Duodenal mucosa (tissue), 2 donors: ENCODE measurements at regions not wholly inside any gene's neighbourhood (a gene's known extent, or its start where the extent isn't known, plus 50 kb on each side); places are given as distances from the start of the nearest gene placed in this dataset.

ENCODE experiments used
- H3K27ac ChIP-seq: one replicate; pipeline ENCODE4 v1.7.0; 2013; ENCODE audit warnings: low read depth, low read length
- H3K27me3 ChIP-seq, 2 donors: one replicate each; pipeline ENCODE4 v1.7.0; 2013; ENCODE audit warnings: low read length in 2 of 2, control low read depth in 1 of 2; ENCODE audit not compliant: insufficient read depth in 2 of 2, control insufficient read depth in 1 of 2
- H3K36me3 ChIP-seq, 2 donors: one replicate each; pipeline ENCODE4 v1.7.0; 2013; ENCODE audit warnings: low read length in 2 of 2, control low read depth in 1 of 2; ENCODE audit not compliant: insufficient read depth in 2 of 2, control insufficient read depth in 1 of 2
- H3K4me1 ChIP-seq, 2 donors: one replicate each; pipeline ENCODE4 v1.7.0; 2013; ENCODE audit warnings: low read length in 2 of 2, control low read depth in 1 of 2; ENCODE audit not compliant: insufficient read depth in 2 of 2, control insufficient read depth in 1 of 2
- H3K4me3 ChIP-seq, 2 donors: one replicate each; pipeline ENCODE4 v1.7.0; 2013; ENCODE audit warnings: low read length in 2 of 2, low read depth in 1 of 2
- H3K9ac ChIP-seq, 2 donors: one replicate each; pipeline ENCODE4 v1.7.0; 2013; ENCODE audit warnings: low read length in 2 of 2, low read depth in 1 of 2
- H3K9me3 ChIP-seq, 2 donors: one replicate each; pipeline ENCODE4 v1.7.0; 2013; ENCODE audit warnings: low read length in 2 of 2, control low read depth in 1 of 2; ENCODE audit not compliant: control insufficient read depth in 1 of 2

DNA sequence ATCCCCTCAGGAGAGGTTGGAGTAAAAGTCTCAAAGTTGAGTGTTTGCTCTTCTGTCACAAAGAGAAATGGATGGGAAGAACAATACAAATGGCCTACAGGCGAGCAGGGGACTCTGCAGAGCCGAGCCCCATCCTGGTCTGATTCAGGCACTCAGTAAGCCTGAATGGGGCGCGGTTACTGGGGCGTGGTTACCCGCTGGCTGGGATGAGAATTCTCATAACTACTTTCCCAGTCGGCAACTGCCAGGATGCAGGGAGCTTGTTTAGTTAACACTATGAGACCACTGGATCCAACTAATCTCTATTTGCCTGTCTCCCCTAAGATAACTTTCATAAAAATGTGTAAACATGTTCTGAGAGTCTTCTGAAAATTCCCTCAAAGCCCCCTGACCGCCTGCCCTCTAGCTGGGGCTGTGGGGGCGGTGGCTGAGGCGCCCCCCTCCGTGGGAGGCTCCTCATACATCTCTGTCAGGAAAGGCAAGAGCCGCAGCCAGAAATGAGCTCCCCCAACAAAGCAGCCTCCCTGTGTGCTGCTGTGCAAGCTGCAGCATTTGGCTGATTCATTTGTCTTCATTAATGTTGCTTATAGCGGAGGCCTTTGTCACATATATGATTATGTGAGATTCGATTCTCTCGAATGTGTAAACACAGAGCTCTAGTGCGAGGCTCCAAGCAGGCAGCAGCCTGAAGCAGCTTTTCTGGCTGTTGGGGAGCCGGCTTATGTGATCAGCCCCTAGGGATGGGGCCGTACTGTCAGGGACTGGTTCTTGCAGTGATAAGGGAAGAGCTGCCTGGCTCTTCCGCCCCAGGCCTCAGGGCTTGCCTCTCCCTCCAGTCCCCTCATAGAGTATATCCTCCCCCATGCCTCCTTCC lies 126.1 kb upstream of the ARHGAP5 start:
- no peaks in the 10 kb centered on the region for H3K9me3 ChIP-seq
- peaks cover 13 to 19% of the 10 kb centered on the region in 2 donors for H3K4me1 ChIP-seq
- no peak overlapping the region for H3K27ac ChIP-seq
- H3K27me3 ChIP-seq: no peaks in the 10 kb centered on the region
- H3K9ac ChIP-seq: no peak overlapping the region
- H3K36me3 ChIP-seq: no peaks in the 10 kb centered on the region
- no peak overlapping the region for H3K4me3 ChIP-seq

- H3K4me1 ChIP-seq: peaks cover 9 to 14% of the 10 kb centered on the region in 2 donors
- H3K27ac ChIP-seq: no peak overlapping the region
- no peak overlapping the region for H3K4me3 ChIP-seq
- H3K27me3 ChIP-seq: no peaks in the 10 kb centered on the region
- no peaks in the 10 kb centered on the region for H3K36me3 ChIP-seq
- H3K9ac ChIP-seq: no peak overlapping the region
- no peaks in the 10 kb centered on the region for H3K9me3 ChIP-seq
Measured at GRCh38 chr14:31951638-31951964, 125.5 kb upstream of the ARHGAP5 start.

GRCh38 chr14:31952573-31952972 lies 124.5 kb upstream of the ARHGAP5 start:
- Histone ChIP-seq H3K9ac (no peak overlapping the region), H3K4me1 (peaks cover 9 to 14% of the 10 kb centered on the region in 2 donors), H3K27me3 (no peaks in the 10 kb centered on the region), H3K36me3 (no peaks in the 10 kb centered on the region), H3K9me3 (no peaks in the 10 kb centered on the region), H3K4me3 (no peak overlapping the region), H3K27ac (no peak overlapping the region)

DNA sequence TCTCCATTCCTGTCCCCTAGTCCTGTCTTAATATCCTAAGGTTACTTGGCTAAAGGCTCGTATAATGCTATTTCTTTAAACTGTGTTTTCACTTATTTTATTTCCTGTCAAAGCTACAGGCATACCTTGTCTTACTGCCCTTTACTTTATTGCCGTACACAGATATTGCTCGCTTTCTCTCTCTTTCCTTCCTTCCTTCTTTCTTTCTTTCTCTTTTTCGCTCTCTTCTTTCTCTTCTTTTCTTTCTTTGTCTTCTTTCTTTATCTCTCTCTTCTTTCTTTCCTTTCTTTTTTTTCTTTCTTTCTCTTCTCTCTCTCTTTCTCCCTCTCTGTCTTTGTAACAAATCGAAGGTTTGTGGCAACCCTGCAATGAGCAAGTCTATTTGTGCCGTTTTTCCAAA lies 123.9 kb upstream of the ARHGAP5 start:
- H3K9ac ChIP-seq: no peak overlapping the region
- H3K9me3 ChIP-seq: no peaks in the 10 kb centered on the region
- H3K36me3 ChIP-seq: no peaks in the 10 kb centered on the region
- H3K27ac ChIP-seq: no peak overlapping the region
- H3K4me3 ChIP-seq: no peak overlapping the region
- peaks cover 9 to 14% of the 10 kb centered on the region in 2 donors for H3K4me1 ChIP-seq
- H3K27me3 ChIP-seq: no peaks in the 10 kb centered on the region

DNA sequence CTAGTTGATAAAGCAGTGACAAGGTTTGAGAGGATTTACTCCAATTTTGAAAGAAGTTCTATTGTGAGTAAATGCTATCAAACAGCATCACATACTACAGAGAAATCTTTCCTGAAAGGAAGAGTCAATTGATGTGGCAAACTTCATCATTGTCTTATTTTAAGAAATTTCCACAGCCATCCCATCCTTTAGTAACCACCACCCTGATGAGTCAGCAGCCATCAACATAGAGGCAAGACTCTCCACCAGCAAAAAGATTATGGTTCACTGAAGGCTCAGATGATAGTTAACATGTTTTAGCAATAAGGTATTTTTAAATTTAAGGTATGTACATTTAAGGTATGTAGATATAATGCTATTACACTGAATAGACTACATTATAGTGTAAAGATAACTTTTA lies 122.1 kb upstream of the ARHGAP5 start:
- Histone ChIP-seq H3K4me3 (no peak overlapping the region), H3K36me3 (no peaks in the 10 kb centered on the region), H3K9ac (no peak overlapping the region), H3K9me3 (no peaks in the 10 kb centered on the region), H3K27me3 (no peaks in the 10 kb centered on the region), H3K27ac (no peak overlapping the region), H3K4me1 (peaks cover 9 to 14% of the 10 kb centered on the region in 2 donors)

- H3K27me3 ChIP-seq: no peaks in the 10 kb centered on the region
- H3K9ac ChIP-seq: no peak overlapping the region
- no peaks in the 10 kb centered on the region for H3K9me3 ChIP-seq
- no peaks in the 10 kb centered on the region for H3K36me3 ChIP-seq
- H3K4me1 ChIP-seq: peaks cover 5 to 6% of the 10 kb centered on the region in 2 donors
- no peak overlapping the region for H3K4me3 ChIP-seq
- no peak overlapping the region for H3K27ac ChIP-seq
Measured at GRCh38 chr14:31955936-31956579, 121.0 kb upstream of the ARHGAP5 start.

DNA sequence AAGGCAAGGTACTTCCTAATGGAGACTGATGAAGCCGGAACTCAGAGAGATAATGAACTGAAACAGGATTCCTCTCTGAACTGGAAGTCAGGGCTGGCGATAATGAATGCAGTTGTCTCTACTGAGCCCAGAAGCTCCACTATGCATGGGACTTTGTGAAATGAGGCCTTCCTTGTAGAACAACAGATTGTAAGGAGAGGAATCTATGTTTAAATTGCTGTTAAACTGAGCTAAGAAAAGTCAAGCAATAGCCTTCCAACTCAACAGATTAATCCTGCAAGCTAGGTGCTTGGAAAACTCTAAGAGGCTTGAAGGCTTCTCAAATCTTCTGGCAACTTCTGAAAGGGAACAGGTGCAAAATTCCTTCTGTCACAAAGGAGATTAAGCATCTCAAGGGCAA lies 119.5 kb upstream of the ARHGAP5 start:
- Histone ChIP-seq H3K4me3 (no peak overlapping the region), H3K4me1 (no peaks in the 10 kb centered on the region), H3K36me3 (no peaks in the 10 kb centered on the region), H3K27ac (no peak overlapping the region), H3K9ac (no peak overlapping the region), H3K27me3 (no peaks in the 10 kb centered on the region), H3K9me3 (no peaks in the 10 kb centered on the region)

- Histone ChIP-seq H3K9me3 (no peaks in the 10 kb centered on the region), H3K4me1 (peaks cover 2% of the 10 kb centered on the region in 2 donors), H3K9ac (no peak overlapping the region), H3K27me3 (no peaks in the 10 kb centered on the region), H3K4me3 (no peak overlapping the region), H3K36me3 (no peaks in the 10 kb centered on the region), H3K27ac (no peak overlapping the region)
Measured at GRCh38 chr14:31960039-31960438, 117.1 kb upstream of the ARHGAP5 start.

DNA sequence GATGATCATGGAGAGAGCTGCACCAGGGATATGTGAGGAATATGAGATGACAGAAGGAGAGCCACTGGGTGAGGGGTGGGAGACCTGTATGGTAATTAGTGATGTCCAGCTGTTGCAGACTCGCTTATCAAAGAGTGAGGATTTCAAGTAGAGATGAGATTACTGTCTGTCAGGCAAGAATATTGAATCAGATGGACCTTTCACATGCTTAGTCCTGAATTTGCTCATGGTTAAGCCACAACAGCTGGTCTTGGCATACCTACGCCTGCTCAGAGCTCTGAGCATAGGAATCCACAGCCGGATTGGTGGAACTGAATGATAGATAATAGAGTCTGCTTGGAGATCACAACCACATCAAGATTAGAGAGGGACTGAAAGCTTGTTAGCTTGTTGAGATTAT lies 115.2 kb upstream of the ARHGAP5 start:
- no peaks in the 10 kb centered on the region for H3K9me3 ChIP-seq
- H3K4me1 ChIP-seq: peaks cover 5 to 14% of the 10 kb centered on the region in 2 donors
- no peak overlapping the region for H3K4me3 ChIP-seq
- H3K36me3 ChIP-seq: no peaks in the 10 kb centered on the region
- H3K9ac ChIP-seq: no peak overlapping the region
- H3K27me3 ChIP-seq: no peaks in the 10 kb centered on the region
- H3K27ac ChIP-seq: no peak overlapping the region

DNA sequence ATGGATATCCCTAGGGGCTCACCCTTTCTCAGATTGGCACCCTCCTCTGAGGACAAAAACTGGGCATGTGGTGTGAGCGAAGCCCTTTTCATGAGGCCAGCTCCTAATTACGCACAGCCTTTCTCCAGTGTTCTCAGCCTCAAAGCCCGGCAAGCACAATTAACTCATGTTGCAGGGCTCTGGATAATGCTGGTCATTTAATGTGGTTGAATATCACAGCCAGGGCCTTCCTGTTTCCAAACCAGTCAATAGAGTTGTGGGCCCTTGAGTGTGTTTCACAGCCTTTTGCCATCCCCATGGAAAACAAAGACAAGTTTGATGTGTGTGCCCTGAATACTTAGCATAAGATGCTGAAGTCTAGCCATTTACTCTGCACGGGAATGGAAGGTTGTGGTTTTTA lies 114.2 kb upstream of the ARHGAP5 start:
- Histone ChIP-seq H3K27ac (no peak overlapping the region), H3K4me3 (no peak overlapping the region), H3K36me3 (no peaks in the 10 kb centered on the region), H3K9ac (no peak overlapping the region), H3K4me1 (peaks cover 12 to 14% of the 10 kb centered on the region in 2 donors), H3K9me3 (no peaks in the 10 kb centered on the region), H3K27me3 (no peaks in the 10 kb centered on the region)
